Chondrocyte (in vitro differentiated cells): ENCODE measurements at regions not wholly inside any gene's neighbourhood (a gene's known extent, or its start where the extent isn't known, plus 50 kb on each side); places are given as distances from the start of the nearest gene placed in this dataset.

Experiments used
- DNase-seq: peaks from one replicate; pipeline ENCODE4 v3.0.0; 2021; ENCODE audit warnings: mixed read lengths, low spot score
- H3K27ac Mint-ChIP-seq: one replicate; pipeline ENCODE4 v1.8.0; 2021; ENCODE audit warnings: mild to moderate bottlenecking, moderate library complexity, mixed read lengths; ENCODE audit not compliant: unreplicated experiment
- H3K27me3 Mint-ChIP-seq: 2 replicates; pipeline ENCODE4 v1.8.0; 2021; ENCODE audit warnings: low read depth, mixed read lengths
- H3K36me3 Mint-ChIP-seq: 2 replicates; pipeline ENCODE4 v1.8.0; 2021; ENCODE audit warnings: low read depth, mixed read lengths
- H3K4me1 Mint-ChIP-seq: 2 replicates; pipeline ENCODE4 v1.8.0; 2021; ENCODE audit warnings: low read depth, mild to moderate bottlenecking, mixed read lengths
- H3K4me3 Mint-ChIP-seq: one replicate; pipeline ENCODE4 v1.8.0; 2021; ENCODE audit warnings: mild to moderate bottlenecking, moderate library complexity, mixed read lengths; ENCODE audit not compliant: unreplicated experiment
- H3K9me3 Mint-ChIP-seq: 2 replicates; pipeline ENCODE4 v1.8.0; 2021; ENCODE audit warnings: low read depth, mixed read lengths
- TF ChIP-seq, protein P1 (sequence below): fragments of 200-600 bp; sonication (generic); IDR thresholded peaks from 2 replicates; pipeline ENCODE4 v1.5.0; 2021; ENCODE audit warnings: antibody characterized with exemption, mild to moderate bottlenecking, moderate library complexity

DNA sequence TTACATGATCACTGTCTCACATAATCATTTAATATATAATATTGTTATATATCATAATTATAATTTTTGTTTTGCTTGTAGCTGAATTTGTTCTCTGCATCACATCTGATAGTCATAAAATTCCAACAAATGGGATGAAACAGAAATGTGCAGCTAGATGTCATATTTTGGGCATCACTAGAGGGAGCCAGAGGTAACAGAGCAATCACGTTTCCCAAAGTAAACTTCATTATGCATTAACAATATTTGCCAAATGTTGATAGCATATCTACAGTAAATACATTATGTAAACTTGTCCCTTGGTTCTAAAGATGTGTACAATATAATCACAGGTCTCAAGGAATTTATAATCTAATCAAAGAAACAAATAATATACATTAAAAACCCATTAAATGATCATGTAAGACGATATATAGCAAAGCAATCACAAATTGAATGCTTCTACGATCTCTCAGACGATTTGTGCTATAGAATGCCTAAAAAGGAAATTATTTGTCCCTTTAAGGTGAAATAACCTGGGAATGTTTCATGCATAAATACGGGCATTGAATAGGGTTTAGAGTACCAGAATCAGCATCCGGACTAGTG is 234.2 kb upstream of the MCTP2 start:
- DNase-seq = no peak
- Mint-ChIP-seq H3K36me3 (no peaks in the 10 kb centered on the region), H3K4me3 (no peak overlapping the region), H3K9me3 (no peaks in the 10 kb centered on the region), H3K27ac (no peak overlapping the region), H3K4me1 (peaks cover 17% of the 10 kb centered on the region), H3K27me3 (peaks cover 3% of the 10 kb centered on the region)
- TF ChIP-seq, protein P1, sequence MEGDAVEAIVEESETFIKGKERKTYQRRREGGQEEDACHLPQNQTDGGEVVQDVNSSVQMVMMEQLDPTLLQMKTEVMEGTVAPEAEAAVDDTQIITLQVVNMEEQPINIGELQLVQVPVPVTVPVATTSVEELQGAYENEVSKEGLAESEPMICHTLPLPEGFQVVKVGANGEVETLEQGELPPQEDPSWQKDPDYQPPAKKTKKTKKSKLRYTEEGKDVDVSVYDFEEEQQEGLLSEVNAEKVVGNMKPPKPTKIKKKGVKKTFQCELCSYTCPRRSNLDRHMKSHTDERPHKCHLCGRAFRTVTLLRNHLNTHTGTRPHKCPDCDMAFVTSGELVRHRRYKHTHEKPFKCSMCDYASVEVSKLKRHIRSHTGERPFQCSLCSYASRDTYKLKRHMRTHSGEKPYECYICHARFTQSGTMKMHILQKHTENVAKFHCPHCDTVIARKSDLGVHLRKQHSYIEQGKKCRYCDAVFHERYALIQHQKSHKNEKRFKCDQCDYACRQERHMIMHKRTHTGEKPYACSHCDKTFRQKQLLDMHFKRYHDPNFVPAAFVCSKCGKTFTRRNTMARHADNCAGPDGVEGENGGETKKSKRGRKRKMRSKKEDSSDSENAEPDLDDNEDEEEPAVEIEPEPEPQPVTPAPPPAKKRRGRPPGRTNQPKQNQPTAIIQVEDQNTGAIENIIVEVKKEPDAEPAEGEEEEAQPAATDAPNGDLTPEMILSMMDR = peak; percentile 96

DNA sequence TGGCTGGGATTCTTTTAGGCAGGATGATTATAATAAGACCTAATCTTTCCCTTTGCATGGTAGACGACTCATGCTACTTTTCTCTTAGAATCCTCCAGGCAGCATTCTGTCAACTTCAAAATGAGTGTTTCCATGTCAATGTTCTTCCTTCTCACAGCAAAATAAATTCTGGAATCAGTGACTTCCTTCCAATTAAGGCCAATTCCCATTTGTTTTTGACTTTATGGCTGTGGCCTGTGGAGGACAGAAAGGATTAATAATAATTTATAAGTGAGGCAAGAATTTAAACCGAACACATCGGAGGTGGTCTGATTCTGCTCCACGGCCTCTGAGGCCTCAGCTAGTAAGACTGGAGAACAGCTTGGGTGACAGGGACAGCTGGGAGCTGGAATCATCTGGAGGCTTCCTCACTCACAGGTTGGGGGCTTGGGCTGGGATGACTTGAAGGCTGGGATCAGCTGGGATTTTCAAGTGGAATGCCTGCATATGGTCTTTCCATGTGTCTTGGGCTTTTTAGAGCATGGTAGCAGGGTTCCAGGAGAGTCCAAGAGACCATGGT is 241.8 kb upstream of the MCTP2 start:
- no peak for DNase-seq
- H3K4me1 Mint-ChIP-seq = no peaks in the 10 kb centered on the region
- H3K27ac Mint-ChIP-seq = no peak overlapping the region
- no peaks in the 10 kb centered on the region for H3K9me3 Mint-ChIP-seq
- H3K36me3 Mint-ChIP-seq = no peaks in the 10 kb centered on the region
- peaks cover 3% of the 10 kb centered on the region for H3K27me3 Mint-ChIP-seq
- no peak overlapping the region for H3K4me3 Mint-ChIP-seq
- TF ChIP-seq, protein P1 = no peak

DNA sequence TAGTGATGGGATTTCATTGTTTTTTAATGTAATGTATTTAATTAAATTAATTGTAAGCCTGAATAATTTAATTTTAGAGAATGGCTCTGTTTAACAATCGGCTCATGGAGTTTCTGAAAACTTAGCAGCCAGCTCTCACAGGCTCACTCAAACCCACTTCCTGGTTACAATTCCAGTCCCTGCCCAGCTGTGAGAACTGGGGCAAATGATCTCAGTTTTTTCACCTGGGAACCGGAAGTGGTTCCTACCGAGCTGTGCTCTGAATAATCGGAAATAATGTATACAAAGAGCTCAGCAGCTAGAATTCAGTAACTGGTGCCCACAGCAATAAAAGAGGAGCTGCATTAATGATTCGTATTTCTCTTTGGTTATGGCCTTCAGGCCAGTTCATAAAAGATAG is 244.3 kb upstream of the MCTP2 start:
- no peaks in the 10 kb centered on the region for H3K9me3 Mint-ChIP-seq
- no peaks in the 10 kb centered on the region for H3K36me3 Mint-ChIP-seq
- H3K27ac Mint-ChIP-seq = no peak overlapping the region
- no peak for DNase-seq
- no peak overlapping the region for H3K4me3 Mint-ChIP-seq
- TF ChIP-seq, protein P1 = no peak
- no peaks in the 10 kb centered on the region for H3K27me3 Mint-ChIP-seq
- H3K4me1 Mint-ChIP-seq = peaks cover 5% of the 10 kb centered on the region

DNA sequence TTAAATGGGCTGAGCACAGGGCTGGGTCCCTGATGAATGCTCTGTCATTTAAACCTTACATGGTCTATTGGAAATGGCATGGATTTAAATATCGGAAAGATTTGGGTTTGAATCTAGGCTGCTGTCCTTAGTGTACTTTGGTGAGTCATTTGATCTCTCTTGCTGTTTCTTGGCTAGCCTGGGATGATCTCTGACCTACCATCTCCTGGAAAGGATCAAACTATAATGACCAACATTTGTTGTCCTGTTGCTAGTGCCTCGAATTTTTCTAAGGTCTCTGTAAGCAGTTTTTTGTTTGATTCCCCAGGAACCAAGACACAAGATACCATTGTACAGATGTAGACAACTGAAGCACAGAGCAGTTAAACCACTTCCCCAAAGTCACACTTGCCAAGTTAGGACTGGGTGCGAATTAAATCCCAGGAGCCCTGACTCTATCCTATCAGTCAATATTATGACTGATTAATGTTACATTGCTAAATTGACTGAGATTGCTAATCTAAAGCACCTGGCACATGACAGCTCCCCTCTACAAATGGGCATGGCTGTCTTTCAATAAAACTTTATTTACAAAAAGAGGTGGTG is 244.9 kb upstream of the MCTP2 start:
- peaks cover 5% of the 10 kb centered on the region for H3K4me1 Mint-ChIP-seq
- H3K27ac Mint-ChIP-seq = no peak overlapping the region
- DNase-seq = no peak
- TF ChIP-seq, protein P1 = no peak
- H3K27me3 Mint-ChIP-seq = no peaks in the 10 kb centered on the region
- no peak overlapping the region for H3K4me3 Mint-ChIP-seq
- no peaks in the 10 kb centered on the region for H3K9me3 Mint-ChIP-seq
- H3K36me3 Mint-ChIP-seq = no peaks in the 10 kb centered on the region

DNA sequence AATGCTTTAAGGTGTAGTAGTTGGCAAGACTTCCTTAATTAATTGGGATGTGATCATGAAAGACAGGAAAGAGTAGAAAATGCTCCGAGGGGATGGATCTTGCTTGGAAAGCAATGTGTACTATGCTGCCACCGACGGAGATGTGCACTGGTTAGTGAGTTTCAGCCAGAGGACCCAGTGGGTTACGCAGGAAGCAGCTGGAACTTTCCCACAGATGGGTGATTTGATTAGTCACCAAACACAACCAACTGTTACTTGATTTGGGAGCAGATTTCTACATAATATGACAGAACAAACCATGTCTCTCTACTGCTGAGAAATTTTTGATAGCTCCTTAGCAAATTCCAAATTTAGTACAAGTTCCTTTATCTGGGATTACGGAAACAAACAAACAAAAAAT is 245.4 kb upstream of the MCTP2 start:
- H3K4me1 Mint-ChIP-seq = peaks cover 5% of the 10 kb centered on the region

More for the DNA sequence above, 245.4 kb upstream of the MCTP2 start:
- TF ChIP-seq, protein P1 = no peak
- Mint-ChIP-seq H3K9me3 (no peaks in the 10 kb centered on the region), H3K27me3 (no peaks in the 10 kb centered on the region), H3K27ac (no peak overlapping the region), H3K36me3 (no peaks in the 10 kb centered on the region), H3K4me3 (no peak overlapping the region)
- DNase-seq = no peak
